ENCODE measurements at regions not wholly inside any gene's neighbourhood (a gene's known extent, or its start where the extent isn't known, plus 50 kb on each side); places are given as distances from the start of the nearest gene placed in this dataset.

- peak; percentile 58 to 79 (median 70) for DNase-seq
These were observed 345.9 kb upstream of the CD180 start for GRCh38 chr5:67542479-67542878.

GRCh38 chr5:67541875-67542274 is 345.3 kb upstream of the CD180 start:
- no peak for DNase-seq

DNA sequence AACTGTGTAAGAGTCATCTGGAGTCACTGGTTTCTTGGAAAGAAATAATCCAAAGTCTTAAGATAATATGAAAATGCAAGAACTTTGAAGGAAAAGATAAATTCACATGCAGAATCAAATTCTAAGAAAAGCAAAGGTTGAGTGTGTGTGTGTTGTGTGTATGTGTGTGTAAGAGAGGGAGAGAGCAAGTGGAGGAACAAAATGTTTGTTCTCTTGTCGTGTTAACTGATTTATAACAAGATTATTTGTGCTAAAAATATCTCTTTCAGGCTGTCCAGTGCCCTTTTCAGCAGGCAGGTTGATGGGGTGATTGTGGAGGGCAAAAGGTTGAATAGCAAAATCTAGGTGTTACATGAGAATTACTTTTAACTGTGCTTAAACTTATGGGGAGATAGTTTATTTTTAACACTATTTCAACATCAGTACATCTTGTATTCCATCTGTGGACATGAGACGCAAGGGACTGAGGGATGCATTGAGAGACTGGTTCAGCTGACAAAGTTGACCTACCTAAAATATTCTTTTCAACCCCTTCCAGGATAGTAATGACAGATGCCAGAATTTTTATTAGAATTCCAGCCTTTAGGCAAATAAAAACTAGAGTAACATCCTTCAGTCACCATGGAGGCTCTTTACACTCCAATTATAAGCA is 342.4 kb upstream of the CD180 start:
- no peak for DNase-seq

DNA sequence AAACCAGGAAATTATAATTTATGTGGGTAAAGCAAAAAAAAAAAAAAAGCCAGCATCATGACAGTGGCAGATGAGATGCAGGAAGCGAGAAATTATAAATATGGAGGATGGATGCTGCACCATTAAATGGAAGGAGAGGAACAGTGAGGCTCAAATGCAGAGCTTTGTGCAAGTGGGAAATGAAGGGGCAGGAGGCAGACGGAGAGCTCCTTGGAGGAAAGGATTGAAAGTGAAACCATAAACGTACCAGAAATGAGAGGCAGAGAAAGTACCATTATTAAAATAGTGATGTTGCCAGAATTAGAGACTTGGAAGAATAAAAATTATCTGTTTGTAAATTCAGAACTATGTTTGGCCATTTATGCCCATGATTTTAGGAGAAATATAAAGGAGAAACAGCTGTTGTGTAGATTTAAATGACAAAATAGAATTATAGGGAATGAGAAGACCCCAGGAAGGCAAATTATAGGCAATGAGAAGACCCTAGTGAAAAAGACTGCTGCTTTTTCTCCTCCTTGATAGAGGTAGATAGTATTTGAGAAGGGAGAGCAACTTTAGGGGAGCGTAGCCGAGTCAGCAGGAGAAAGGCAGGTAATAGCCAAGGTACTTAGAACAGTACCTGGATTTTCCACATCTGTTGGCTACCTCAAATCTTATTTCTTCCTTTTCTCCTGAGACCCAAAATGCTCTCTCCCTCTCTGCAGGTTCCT is 341.0 kb upstream of the CD180 start:
- DNase-seq, result peak in 1 of 4 experiments; percentile 17

DNA sequence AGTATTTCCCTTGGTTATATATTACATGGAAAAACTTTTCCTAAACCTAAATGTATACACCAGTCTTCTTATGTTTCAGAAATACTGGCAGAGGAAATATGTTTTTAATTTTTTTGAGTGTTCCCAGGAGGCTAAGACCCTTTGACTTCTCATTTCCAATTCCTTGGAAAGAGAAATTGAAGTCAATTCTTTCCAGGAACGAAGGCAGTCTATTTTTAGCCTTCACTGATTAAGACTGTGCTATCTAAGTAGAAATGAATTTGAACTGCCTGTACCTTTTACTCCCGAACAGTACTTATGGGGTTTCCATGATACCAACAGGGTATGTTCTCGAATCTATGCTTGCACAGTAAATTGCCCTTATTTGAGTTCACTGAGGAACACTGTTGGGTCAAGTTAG is 340.3 kb upstream of the CD180 start:
- DNase-seq, result no peak

GRCh38 chr5:67530609-67531255 is 334.1 kb upstream of the CD180 start:
- DNase-seq, result no peak

GRCh38 chr5:67528953-67529352 is 332.4 kb upstream of the CD180 start:
- DNase-seq, result no peak

DNA sequence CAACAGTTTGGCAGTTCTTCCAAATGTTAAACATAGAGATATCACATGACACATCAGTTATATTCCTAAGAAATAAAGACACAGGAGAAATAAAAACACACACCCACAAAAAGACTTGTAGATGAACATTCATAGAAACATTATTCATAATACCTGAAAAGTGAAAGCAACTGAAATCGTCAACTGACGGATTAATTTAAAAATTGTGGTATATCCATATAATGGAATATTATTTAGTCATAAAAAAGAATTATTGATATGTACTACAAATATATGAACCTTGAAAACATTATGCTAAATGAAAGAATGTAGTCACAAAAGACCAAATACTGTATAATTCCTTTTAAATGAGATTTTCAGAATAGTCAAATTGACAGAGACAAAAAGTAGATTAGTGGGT is 330.2 kb upstream of the CD180 start:
- DNase-seq, result no peak

DNA sequence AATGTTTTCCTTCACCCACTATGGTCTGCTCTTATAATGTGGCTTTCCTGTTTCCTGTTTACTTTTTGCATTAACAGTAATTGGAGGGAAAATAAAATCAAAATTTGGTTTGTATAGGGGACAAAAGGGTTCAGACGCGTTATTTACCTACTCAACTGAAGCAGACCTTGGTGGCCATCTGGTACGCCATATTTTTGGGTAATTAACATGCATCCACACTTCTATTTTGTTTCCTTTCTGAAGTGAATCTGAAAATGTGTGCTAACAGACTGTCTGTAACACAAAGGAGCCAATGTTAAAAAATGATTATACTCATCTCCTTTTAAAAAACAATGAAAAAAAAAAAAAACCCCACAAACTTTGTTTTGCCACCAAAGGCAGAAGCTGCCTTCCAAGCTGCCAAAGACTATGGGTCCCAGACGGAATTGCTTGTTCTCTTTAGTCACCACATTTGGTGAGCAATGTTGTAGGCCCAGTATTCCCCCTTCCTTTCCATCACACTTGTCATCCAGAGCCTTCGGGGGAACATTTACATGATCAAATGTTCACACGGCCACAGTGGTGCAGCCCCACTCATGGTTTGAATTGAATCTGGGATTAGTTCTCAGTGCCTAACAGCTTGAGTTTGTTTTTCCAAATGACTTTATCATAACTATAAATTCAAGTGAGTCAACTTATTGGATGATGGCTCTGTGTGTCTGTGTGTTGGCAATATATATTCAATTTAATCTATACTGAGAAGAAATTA is 323.7 kb upstream of the CD180 start:
- no peak for DNase-seq

- DNase-seq, result no peak
These were observed 321.6 kb upstream of the CD180 start for GRCh38 chr5:67518227-67518626.

DNA sequence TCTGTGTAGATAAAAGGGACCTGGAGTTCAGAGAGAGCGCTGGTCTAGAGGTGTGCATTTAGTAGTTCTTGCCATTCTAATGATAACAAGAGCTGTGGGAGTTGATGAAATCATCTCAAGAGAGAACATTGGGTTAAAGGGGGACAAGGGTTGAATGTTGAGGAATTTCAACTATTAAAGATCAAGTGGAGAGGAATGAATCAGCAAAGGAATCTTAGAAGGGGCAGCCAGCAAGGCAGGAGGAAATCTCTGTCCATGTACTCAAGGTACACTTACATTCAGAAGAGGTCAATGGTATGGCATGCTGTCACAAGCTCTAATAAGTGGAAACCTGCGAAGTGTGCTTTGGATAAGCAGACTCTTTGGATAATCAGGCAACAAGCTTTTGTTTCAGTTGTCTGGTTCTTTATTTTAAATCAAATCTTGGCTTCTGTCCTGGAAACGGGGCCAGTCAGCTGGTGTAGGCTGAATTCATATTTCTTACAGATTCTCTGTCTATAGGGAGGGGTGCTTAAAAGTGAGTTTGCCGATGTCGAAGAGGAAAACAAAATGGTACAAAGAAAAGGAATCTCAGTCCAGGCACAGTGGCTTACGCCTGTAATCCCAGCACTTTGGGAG is 320.5 kb upstream of the CD180 start:
- no peak for DNase-seq

DNA sequence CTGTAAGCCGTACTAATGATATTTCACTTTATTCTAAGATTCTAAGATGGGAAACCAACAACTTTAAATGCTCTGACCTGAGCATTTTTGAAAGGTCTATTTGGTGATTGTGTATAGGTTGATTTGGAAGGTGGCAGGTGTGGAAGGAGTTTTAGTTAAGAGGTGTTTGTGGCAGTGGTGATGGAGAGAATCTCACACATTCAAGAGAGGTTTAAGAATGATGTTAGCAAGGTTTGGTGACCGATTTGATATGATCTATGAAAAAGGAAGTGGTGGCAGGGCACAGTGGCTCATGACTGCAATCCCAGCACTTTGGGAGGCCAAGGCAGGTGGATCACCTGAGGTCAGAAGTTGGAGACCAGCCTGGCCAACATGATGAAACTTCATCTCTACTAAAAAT is 319.2 kb upstream of the CD180 start:
- DNase-seq, result no peak

DNA sequence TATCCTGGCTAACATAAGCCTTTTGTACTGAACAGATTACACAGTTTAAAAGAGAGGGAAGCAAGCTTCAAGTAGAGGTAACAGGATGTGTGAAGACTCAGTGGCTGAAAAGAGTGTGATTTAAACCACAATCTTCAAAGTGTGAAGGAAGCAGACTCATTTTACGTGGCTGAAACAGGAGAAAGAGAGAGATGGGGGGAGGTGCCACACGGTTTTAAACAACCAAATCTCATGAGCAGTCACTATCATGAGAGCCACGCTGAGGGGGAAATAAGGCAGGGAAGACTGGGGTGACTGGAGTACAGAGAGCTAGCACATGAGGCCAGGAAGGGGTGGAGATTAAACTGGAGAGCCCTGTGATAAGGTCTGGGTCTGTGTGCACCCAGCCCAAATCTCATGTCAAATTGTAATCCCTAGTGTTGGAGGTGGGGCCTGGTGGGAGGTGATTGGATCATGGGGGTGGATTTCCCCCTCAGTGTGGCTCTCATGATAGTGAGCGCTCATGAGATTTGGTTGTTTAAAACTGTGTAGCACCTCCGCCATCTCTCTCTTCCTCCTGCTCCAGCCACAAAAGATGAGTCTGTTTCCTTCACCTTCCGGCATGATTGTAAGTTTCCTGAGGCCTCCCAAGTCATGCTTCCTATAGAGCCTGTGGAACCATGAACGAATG is 318.6 kb upstream of the CD180 start:
- DNase-seq, result no peak

GRCh38 chr5:67512758-67513157 is 316.2 kb upstream of the CD180 start:
- no peak for DNase-seq

DNA sequence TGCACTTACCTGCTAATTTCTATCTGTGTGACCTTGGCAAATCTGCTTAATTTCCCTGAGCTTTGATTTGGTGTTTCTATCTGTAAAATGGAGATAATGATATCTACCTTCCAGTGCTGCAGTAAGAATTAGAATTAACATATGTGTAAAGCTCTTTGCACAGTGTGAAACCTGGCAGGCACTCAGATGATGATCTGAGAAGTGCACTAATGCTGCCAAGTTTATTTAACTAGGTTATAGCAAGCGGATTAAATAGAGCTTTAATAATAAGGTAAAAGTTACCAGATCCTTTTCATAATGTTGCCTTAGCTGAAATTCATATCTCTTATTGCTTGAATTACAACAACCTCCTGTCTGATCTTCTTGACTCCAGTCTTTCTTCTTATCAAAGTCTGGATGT is 315.3 kb upstream of the CD180 start:
- no peak for DNase-seq

DNA sequence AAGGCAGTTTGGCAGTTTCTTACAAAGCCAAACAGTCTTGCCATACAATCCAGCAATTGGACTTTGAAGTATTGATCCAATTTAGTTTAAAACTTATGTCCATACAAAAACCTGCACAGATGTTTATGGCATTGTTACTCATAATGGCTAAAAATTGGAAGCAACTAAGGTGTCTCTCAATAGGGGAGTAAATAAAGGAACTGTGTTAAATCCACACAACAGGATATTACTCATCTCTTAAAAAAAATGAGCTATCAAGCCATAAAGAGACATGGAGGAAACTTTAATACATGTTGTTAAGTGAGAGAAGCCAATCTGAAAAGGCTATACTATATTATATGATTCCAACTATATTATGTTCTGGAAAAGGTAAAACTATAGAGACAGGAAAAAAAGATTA is 313.6 kb upstream of the CD180 start:
- DNase-seq, result no peak

GRCh38 chr5:67509402-67510186 is 313.0 kb upstream of the CD180 start:
- no peak for DNase-seq

GRCh38 chr5:67506241-67506640 is 309.6 kb upstream of the CD180 start:
- DNase-seq, result no peak

GRCh38 chr5:67502951-67503350 is 306.4 kb upstream of the CD180 start:
- DNase-seq, result no peak

GRCh38 chr5:67496051-67496450 is 299.5 kb upstream of the CD180 start:
- no peak for DNase-seq

- DNase-seq, result no peak
These were observed 298.5 kb upstream of the CD180 start for GRCh38 chr5:67495072-67495471.

Data from suppressor macrophage (primary cell).